ENCODE measurements at regions not wholly inside any gene's neighbourhood (a gene's known extent, or its start where the extent isn't known, plus 50 kb on each side); places are given as distances from the start of the nearest gene placed in this dataset.

GRCh38 chr2:107374249-107374648 is 452.4 kb upstream of the RGPD4 start:
- H3K27me3 Mint-ChIP-seq = no peaks in the 10 kb centered on the region
- no peak overlapping the region for H3K4me3 Mint-ChIP-seq
- H3K4me1 Mint-ChIP-seq = no peaks in the 10 kb centered on the region
- H3K27ac Mint-ChIP-seq = no peak overlapping the region
- H3K36me3 Mint-ChIP-seq (ENCODE audit: low read depth) = no peaks in the 10 kb centered on the region
- peaks cover 3% of the 10 kb centered on the region for H3K9me3 Mint-ChIP-seq
- no peak for ATAC-seq (replicated peaks)

- Mint-ChIP-seq H3K4me3 (no peak overlapping the region), H3K27ac (no peak overlapping the region), H3K36me3 (ENCODE audit: low read depth) (no peaks in the 10 kb centered on the region), H3K27me3 (no peaks in the 10 kb centered on the region), H3K4me1 (no peaks in the 10 kb centered on the region), H3K9me3 (peaks cover 7% of the 10 kb centered on the region)
- no peak for ATAC-seq (replicated peaks)
Measured at GRCh38 chr2:107376909-107377308, 449.8 kb upstream of the RGPD4 start.

DNA sequence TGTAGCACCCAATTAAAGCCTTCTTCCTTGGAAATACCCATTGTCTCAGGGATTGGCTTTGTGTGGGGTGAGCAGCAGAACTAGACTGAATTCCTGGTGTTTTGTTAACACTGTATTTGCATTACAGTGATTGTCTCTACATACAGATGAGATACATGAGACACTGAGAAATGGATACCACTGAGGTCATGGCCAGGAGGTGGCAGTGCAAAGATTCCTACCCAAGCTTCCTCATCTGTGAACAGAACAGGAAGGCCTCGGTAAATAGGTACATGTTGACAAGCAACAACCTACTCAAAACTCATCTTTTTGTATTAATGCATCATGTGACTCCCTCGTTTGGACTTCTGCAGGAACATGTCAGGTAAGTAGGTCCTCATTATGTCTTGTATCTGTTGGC is 445.8 kb upstream of the RGPD4 start:
- no peak for ATAC-seq (replicated peaks)
- Mint-ChIP-seq H3K4me3 (no peak overlapping the region), H3K27me3 (no peaks in the 10 kb centered on the region), H3K27ac (no peak overlapping the region), H3K36me3 (ENCODE audit: low read depth) (no peaks in the 10 kb centered on the region), H3K9me3 (peaks cover 7% of the 10 kb centered on the region), H3K4me1 (no peaks in the 10 kb centered on the region)

- no peak for ATAC-seq (replicated peaks)
- Mint-ChIP-seq H3K27ac (no peak overlapping the region), H3K36me3 (ENCODE audit: low read depth) (no peaks in the 10 kb centered on the region), H3K27me3 (no peaks in the 10 kb centered on the region), H3K4me1 (no peaks in the 10 kb centered on the region), H3K9me3 (peaks cover 10% of the 10 kb centered on the region), H3K4me3 (no peak overlapping the region)
Measured at GRCh38 chr2:107383691-107384090, 443.0 kb upstream of the RGPD4 start.

GRCh38 chr2:107384422-107384821 is 442.3 kb upstream of the RGPD4 start:
- Mint-ChIP-seq H3K27ac (no peak overlapping the region), H3K36me3 (ENCODE audit: low read depth) (no peaks in the 10 kb centered on the region), H3K4me1 (no peaks in the 10 kb centered on the region), H3K27me3 (no peaks in the 10 kb centered on the region), H3K9me3 (peaks cover 14% of the 10 kb centered on the region), H3K4me3 (no peak overlapping the region)
- no peak for ATAC-seq (replicated peaks)

GRCh38 chr2:107385921-107386320 is 440.8 kb upstream of the RGPD4 start:
- H3K9me3 Mint-ChIP-seq = peaks cover 10% of the 10 kb centered on the region
- no peak for ATAC-seq (replicated peaks)
- H3K27me3 Mint-ChIP-seq = no peaks in the 10 kb centered on the region
- H3K4me1 Mint-ChIP-seq = no peaks in the 10 kb centered on the region
- no peak overlapping the region for H3K27ac Mint-ChIP-seq
- H3K36me3 Mint-ChIP-seq (ENCODE audit: low read depth) = no peaks in the 10 kb centered on the region
- H3K4me3 Mint-ChIP-seq = no peak overlapping the region

- H3K36me3 Mint-ChIP-seq (ENCODE audit: low read depth) = no peaks in the 10 kb centered on the region
- no peaks in the 10 kb centered on the region for H3K4me1 Mint-ChIP-seq
- no peaks in the 10 kb centered on the region for H3K27me3 Mint-ChIP-seq
- H3K4me3 Mint-ChIP-seq = no peak overlapping the region
- peaks cover 10% of the 10 kb centered on the region for H3K9me3 Mint-ChIP-seq
- H3K27ac Mint-ChIP-seq = no peak overlapping the region
- no peak for ATAC-seq (replicated peaks)
Measured at GRCh38 chr2:107392241-107392704, 434.4 kb upstream of the RGPD4 start.

DNA sequence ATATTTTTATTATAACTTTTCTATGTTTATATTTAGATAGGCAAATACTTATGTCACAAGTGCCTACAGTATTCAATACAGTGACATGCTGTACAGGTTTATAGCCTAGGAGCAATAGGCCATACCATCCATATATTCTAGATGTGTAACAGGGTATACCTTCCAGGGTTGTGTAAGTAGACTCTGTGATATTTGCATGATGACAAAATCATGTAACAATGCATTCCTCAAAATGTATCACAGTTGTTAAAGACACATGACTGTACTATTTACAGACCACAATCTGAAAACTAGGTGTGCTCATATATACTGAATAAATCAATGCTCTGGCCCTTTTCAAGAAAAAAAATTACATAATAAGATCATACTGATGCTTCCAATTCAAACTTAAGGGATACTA is 433.2 kb upstream of the RGPD4 start:
- no peaks in the 10 kb centered on the region for H3K4me1 Mint-ChIP-seq
- H3K27ac Mint-ChIP-seq = no peak overlapping the region

DNA sequence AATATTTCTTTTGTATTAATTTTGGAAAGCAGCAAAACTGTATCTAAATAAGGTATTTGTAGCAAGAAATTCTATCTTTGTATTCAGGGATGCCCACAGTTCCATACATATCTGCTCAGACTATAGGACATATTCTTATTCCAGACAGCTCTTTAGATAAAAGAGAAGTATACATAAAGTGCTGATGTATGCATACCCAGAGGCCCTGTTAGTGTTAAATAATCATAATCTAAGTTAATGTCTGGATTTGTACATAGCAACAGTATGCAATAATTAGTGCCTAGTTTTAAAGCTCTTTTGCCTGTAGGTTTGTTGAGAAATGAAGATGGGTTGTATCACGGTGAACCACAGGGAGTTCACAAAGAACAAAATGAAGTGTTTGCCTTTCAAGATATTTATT is 428.0 kb upstream of the RGPD4 start:
- Mint-ChIP-seq H3K36me3 (ENCODE audit: low read depth) (no peaks in the 10 kb centered on the region), H3K4me3 (no peak overlapping the region), H3K9me3 (no peaks in the 10 kb centered on the region), H3K27ac (no peak overlapping the region), H3K4me1 (no peaks in the 10 kb centered on the region), H3K27me3 (no peaks in the 10 kb centered on the region)
- ATAC-seq (replicated peaks) = no peak

More for the DNA sequence above, 433.2 kb upstream of the RGPD4 start:
- Mint-ChIP-seq H3K9me3 (peaks cover 4% of the 10 kb centered on the region), H3K36me3 (ENCODE audit: low read depth) (no peaks in the 10 kb centered on the region), H3K4me3 (no peak overlapping the region), H3K27me3 (no peaks in the 10 kb centered on the region)
- no peak for ATAC-seq (replicated peaks)

DNA sequence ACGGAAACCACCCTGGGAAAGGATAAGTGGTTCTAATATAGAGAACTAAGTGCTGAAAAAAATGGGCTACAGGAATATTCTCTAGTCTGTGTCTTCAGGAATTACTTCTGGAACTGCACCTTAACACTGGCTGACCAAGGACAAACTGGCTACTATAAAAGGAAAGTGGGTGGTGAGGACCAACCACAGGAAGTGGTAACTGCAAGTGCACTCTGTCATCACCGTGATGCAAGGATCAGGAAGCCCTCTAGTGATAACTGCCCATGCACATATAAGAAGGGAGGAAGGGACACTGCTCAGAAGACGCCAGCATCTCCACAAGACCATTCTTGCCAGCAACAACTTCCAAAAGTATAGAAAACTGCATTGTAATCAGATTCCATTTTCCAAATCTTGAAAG is 424.4 kb upstream of the RGPD4 start:
- ATAC-seq (replicated peaks) = no peak
- H3K4me3 Mint-ChIP-seq = no peak overlapping the region
- H3K9me3 Mint-ChIP-seq = no peaks in the 10 kb centered on the region
- H3K27ac Mint-ChIP-seq = no peak overlapping the region
- H3K27me3 Mint-ChIP-seq = no peaks in the 10 kb centered on the region
- no peaks in the 10 kb centered on the region for H3K4me1 Mint-ChIP-seq
- no peaks in the 10 kb centered on the region for H3K36me3 Mint-ChIP-seq (ENCODE audit: low read depth)

GRCh38 chr2:107405261-107405660 is 421.4 kb upstream of the RGPD4 start:
- H3K4me1 Mint-ChIP-seq = no peaks in the 10 kb centered on the region
- no peaks in the 10 kb centered on the region for H3K9me3 Mint-ChIP-seq
- no peak overlapping the region for H3K4me3 Mint-ChIP-seq
- no peaks in the 10 kb centered on the region for H3K27me3 Mint-ChIP-seq
- no peak for ATAC-seq (replicated peaks)
- no peaks in the 10 kb centered on the region for H3K36me3 Mint-ChIP-seq (ENCODE audit: low read depth)
- H3K27ac Mint-ChIP-seq = no peak overlapping the region

DNA sequence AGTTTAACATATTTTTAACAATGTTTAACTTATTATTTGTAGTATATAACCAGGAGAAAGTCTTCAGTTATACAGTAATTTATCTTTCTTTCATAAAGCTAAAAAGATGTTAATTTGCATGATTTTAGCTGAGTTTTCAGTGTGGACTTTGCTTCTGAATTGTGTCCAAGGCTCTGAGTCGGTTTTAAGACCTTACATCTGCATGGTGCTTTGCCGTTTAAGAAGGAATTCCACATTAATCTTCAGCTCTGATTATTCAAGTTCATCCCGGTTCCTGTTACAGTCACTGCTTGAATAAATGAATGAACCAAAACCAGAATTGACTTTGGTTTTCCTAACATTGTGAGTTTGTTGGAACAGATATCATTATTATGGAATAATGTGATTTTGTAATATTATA is 419.7 kb upstream of the RGPD4 start:
- H3K4me1 Mint-ChIP-seq = no peaks in the 10 kb centered on the region
- H3K36me3 Mint-ChIP-seq (ENCODE audit: low read depth) = no peaks in the 10 kb centered on the region
- H3K27me3 Mint-ChIP-seq = no peaks in the 10 kb centered on the region
- no peak for ATAC-seq (replicated peaks)
- no peak overlapping the region for H3K27ac Mint-ChIP-seq
- H3K4me3 Mint-ChIP-seq = no peak overlapping the region
- no peaks in the 10 kb centered on the region for H3K9me3 Mint-ChIP-seq

- H3K27me3 Mint-ChIP-seq = no peaks in the 10 kb centered on the region
- no peak for ATAC-seq (replicated peaks)
- no peak overlapping the region for H3K4me3 Mint-ChIP-seq
- H3K9me3 Mint-ChIP-seq = no peaks in the 10 kb centered on the region
- H3K4me1 Mint-ChIP-seq = no peaks in the 10 kb centered on the region
- H3K36me3 Mint-ChIP-seq (ENCODE audit: low read depth) = no peaks in the 10 kb centered on the region
- no peak overlapping the region for H3K27ac Mint-ChIP-seq
Measured at GRCh38 chr2:107407974-107408373, 418.7 kb upstream of the RGPD4 start.

DNA sequence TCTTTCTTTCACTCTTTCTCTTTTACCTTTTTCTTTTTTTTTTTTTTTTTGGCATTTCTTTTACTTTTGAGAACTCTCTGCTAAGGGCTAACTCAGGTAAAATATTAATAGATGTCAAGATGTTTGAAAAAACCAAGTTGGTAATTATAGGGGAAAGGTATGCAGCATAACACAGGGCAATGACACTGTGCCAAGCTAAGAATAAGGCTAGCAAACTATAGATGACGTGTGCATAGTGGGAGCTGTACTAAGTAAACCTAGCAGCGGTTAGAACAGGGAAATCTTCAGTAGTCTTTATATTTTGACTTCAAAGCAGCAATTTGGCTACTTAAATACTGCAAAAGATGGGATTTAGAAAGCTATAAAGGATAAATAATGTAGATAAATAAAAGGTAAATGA is 415.4 kb upstream of the RGPD4 start:
- Mint-ChIP-seq H3K4me3 (no peak overlapping the region), H3K4me1 (no peaks in the 10 kb centered on the region), H3K27me3 (no peaks in the 10 kb centered on the region), H3K36me3 (ENCODE audit: low read depth) (no peaks in the 10 kb centered on the region), H3K27ac (no peak overlapping the region), H3K9me3 (peaks cover 1% of the 10 kb centered on the region)
- no peak for ATAC-seq (replicated peaks)

DNA sequence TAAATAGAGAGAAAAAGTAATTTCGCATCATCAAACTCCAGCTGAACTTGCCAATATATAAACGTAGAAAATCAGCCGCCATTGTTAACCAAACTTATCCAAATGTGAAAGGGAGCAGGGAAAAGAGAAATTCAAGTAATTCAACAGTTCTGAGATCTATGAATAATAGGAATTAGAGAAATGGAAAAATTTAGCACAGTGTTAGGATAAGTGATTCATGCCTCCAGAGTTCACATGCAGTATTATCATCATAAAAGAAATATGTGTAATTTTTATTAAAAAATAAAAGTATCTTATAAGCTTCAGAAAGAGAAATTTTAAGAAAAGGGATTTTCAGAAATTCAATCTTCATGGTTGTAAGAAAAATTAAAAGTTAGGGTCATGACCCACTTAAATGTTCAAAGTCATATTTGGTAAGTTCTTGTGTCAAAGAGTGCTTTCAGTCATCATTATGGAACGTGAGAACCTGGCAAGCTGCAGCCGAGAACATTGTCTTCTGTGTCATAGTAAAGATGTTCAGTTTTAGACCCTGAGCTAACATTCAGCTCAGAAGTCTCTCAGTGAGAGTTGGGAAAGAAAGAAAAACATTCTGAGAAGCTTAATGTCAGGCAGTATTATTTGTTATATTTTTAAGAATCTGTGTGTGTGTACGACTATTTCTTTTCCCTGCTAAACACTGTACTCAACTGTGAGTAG is 414.3 kb upstream of the RGPD4 start:
- no peak overlapping the region for H3K27ac Mint-ChIP-seq
- no peaks in the 10 kb centered on the region for H3K36me3 Mint-ChIP-seq (ENCODE audit: low read depth)
- no peaks in the 10 kb centered on the region for H3K4me1 Mint-ChIP-seq
- H3K27me3 Mint-ChIP-seq = no peaks in the 10 kb centered on the region
- H3K4me3 Mint-ChIP-seq = no peak overlapping the region
- ATAC-seq (replicated peaks) = no peak
- H3K9me3 Mint-ChIP-seq = peaks cover 7% of the 10 kb centered on the region

GRCh38 chr2:107412981-107413380 is 413.7 kb upstream of the RGPD4 start:
- H3K4me1 Mint-ChIP-seq = no peaks in the 10 kb centered on the region
- no peak overlapping the region for H3K27ac Mint-ChIP-seq
- H3K4me3 Mint-ChIP-seq = no peak overlapping the region
- ATAC-seq (replicated peaks) = no peak
- H3K36me3 Mint-ChIP-seq (ENCODE audit: low read depth) = no peaks in the 10 kb centered on the region
- H3K9me3 Mint-ChIP-seq = peaks cover 10% of the 10 kb centered on the region
- no peaks in the 10 kb centered on the region for H3K27me3 Mint-ChIP-seq
